NCI-H1436 treated with DMSO at 0.1 percent for 48 hours (cell line): ENCODE measurements at regions not wholly inside any gene's neighbourhood (a gene's known extent, or its start where the extent isn't known, plus 50 kb on each side); places are given as distances from the start of the nearest gene placed in this dataset.

Experiments
- DNase-seq: peaks from one replicate; lab custom pipeline; 2025; lab: John Stamatoyannopoulos, UW

- DNase-seq: no peak
Measured at GRCh38 chr1:218717575-218717974, 372.4 kb downstream of the TGFB2 start.

DNA sequence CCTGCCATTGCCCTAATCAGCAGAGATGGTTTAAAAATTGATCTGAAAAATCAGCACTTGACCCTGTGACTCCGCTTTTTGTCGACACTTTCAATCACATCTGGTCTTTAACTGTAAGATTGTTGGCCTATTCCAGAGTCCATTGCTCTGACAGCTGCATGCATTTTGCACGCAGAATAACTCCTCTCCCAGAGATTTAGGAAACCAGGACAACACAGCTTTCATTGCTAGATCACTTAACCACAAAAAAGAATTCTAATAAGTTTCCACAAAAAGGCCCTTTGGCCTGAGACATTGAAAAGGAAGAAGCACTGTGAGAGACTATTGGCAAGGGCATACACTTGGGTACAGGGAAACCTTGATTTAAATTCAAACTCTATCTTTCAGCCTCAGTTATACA lies 373.1 kb downstream of the TGFB2 start:
- DNase-seq: no peak

- no peak for DNase-seq
Measured at GRCh38 chr1:218718977-218719376, 373.8 kb downstream of the TGFB2 start.

DNA sequence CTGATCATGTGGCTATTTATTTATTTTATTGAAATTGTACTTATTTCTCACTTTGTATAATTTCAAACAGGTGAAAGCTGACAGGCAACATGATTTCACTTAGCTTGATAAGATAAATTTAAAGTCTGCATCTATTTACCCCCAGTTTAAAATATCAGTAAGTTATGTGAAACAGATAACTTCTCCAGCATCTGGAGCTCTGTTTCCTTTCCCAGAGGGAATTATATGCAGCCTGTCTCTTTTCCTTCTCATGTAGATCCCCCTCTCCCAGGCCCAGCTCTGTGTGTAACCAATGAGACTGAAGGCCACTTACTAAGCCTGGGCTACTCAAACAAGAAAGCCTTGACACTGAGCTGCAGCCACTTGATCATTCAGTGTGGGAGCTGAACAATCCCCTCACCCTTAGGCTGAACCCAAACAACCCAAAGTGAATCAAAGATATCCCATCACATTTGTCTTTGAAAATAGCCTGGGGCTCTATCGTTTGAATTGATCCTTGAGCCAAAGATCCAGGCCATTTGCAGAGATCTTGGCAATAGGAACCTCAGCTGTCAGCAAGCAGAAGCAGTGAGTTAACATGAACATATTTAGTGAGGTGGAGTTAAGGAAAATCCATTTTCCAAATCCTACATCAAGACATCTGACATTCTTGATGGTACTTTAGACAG lies 383.9 kb downstream of the TGFB2 start:
- DNase-seq: no peak

DNA sequence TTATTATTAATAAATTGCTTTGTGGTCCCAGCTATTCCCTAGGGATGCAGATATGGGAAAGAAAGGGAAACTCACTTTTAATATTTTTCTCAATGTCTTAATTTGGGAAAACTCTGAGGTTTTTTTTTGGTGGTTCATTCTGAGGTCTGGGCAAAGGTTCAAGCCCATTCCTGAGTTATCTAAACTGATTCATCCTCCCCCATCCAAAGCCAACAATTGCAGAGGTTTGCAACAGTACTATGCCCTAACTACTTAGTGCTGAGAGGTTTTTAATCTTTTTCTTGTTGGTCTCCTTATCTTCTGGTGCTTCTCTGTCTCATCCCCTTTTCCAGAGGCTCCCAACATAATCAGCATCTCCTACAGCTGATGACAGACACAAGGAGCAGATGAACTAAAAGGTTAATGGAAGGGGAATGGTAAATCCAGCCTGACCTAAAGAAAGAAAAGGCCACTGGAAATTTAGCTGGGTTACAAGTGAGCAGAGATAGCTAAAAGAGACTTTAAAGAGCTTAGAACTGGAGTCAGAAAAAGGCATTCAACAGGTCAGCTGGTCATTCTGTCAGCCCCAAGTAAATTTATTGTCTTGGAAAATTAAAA lies 390.4 kb downstream of the TGFB2 start:
- no peak for DNase-seq

DNA sequence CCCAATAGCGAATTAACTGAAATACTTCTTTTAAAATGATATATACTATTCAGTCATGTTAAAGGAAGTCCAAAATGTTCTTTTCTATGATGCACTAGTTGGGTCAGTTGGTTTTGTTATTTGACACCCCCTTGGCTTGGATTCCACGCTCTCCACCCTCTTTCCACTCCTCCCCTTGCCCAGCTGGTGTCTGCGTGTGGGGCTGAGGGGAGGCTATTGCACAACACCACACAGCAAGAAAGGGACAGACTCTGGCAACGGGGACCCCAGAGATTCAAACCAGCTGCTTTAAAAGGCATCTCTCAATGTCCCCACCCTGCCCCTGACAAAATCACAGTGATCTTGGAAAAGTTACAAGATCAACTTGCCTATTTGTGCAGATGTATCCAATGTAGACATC lies 394.3 kb downstream of the TGFB2 start:
- no peak for DNase-seq

DNA sequence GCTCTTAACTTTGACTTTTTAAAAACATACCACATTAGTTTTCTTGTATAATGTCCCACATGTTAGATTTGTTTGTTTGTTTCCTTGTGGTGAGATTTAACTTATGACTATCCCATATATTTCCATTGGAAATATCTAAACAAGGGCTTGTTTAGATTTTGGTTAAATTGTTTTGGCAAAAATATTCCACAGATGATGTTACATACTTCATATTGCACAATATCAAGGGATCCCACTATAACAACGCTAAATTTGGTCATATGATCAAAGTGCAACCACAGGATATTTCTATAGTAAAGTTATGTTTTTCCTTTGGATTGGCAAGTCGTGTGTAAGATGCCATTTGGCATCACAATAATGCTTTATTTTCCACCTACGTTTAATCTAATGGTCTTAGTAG lies 396.7 kb downstream of the TGFB2 start:
- no peak for DNase-seq

- DNase-seq: no peak
Measured at GRCh38 chr1:218742467-218743262, 397.5 kb downstream of the TGFB2 start.

DNA sequence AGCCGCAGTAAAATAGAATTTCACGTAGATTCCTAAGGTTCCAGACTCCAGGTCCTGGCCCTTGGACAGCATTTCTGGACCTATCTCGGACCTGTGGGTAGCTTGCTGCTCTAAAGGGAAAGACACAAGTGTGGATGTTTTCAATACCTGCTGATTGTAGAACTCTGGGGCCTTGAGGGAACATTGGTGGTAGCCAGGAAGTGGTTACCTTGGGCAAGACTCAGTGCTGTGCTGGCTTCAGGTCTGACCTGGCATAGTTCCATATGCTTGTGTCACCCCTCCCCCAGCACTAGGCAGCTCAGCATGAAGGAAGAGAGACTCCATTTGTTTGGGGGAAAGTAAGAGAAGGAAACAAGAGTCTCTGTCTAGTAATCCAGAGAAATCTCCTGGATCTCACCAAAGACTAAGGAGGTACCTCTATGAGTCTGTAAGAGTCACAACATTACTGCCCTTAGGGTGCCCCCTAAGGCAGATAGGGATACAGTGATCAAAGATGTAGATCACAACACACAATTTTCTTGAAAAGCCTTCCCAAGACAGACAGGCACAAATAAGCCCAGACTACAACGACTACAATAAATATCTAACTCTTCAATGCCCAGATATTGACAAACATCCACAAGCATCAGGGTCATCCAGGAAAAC lies 398.8 kb downstream of the TGFB2 start:
- no peak for DNase-seq

DNA sequence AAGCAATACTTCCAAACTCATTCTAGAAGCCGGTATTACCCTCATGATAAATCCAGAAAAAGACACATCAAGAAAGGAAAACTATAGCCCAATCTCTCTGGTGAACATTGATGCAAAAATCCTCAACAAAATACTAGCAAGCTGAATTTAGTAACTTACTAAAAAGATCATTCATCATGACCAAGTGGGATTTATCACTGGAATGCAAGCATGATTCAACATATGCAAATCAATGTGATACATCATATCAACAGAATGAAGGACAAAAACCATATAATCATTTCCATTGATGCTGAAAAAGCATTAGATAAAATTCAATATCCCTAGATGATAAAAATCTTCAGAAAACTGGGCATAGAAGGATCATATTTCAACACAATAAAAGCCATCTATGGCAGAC lies 402.9 kb downstream of the TGFB2 start:
- no peak for DNase-seq

GRCh38 chr1:218750216-218750970 lies 405.3 kb downstream of the TGFB2 start:
- DNase-seq: no peak

GRCh38 chr1:218751208-218751948 lies 406.2 kb downstream of the TGFB2 start:
- DNase-seq: no peak

DNA sequence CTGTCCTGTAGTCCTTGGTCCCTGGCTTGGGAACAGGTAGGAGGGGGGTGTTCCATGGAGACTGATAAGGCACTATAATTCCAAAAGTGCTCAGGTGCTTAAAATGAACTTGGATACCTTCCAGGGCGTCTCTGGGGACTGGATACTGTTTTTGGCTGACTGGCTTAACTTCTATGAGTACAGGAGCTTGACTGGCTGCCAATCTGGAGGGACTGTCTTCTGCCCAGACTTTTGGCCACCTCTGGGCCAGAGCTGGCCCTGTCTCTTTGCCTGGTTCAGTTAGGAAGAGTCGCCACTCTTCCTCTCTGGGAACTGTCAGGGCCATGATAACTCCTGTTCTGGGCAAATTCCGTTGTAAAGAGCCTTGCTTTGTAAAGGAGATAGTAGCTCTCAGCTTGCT lies 407.0 kb downstream of the TGFB2 start:
- DNase-seq: no peak

- DNase-seq: no peak
Measured at GRCh38 chr1:218754477-218754876, 409.3 kb downstream of the TGFB2 start.

GRCh38 chr1:218755128-218755527 lies 410.0 kb downstream of the TGFB2 start:
- DNase-seq: no peak

DNA sequence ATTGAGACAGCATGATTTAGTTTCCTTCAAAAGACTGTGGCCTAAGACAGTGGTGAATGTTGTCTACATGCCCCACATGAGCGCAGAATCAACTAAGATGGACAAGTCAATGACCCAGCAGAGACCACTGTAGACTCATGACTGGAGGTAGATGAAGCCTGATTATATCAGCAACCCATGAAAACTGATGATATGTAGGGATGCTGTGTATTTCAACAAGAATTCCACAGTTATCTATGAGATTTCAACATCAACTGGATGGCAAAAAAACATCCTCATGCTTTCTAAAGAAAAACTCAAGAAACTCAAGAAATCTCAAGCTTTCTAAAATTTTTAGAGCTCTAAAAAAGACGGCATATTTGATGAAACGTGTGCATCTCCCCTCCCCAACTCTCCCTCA lies 413.9 kb upstream of the LYPLAL1 start:
- no peak for DNase-seq

- no peak for DNase-seq
Measured at GRCh38 chr1:218760601-218761570, 412.8 kb upstream of the LYPLAL1 start.

DNA sequence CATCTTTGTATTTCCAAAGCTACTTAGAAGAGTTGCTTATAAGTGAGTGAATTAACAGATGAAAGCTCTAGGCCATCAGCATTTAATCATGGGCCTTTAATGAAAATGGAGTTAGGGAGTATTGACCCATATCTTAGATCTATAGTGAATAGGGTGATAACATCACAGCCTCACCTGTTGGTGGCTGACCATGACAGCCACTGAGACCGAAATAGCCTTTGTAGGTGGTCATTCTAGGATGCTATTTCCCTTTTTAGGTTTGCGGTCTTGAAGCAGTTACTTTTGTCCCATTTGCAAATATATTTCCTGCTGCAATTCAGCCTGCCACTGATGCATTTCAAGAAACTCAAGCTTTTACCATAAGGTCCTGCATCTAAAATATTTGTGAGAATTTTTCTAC lies 410.1 kb upstream of the LYPLAL1 start:
- no peak for DNase-seq

GRCh38 chr1:218765753-218766152 lies 407.9 kb upstream of the LYPLAL1 start:
- no peak for DNase-seq

DNA sequence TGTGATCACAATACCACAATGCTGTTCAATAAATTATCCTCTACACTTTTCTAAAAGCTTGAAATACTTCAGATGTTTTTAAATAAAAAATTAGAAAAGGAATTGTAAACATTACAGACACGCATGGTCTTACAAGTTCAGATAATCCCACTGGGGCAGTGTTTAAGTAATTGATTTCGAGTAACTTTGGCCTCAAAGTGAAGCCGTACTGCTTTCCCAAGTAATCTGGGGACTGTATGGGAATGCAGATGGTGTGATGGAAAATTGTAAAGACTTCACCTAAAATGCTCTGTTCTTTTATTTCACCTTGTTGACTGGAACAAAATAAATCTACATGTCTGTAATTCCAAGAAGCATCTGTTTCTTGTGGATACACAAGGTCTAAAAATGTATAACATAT lies 401.7 kb upstream of the LYPLAL1 start:
- no peak for DNase-seq
